GM12878 (cell line): ENCODE measurements at regions not wholly inside any gene's neighbourhood (a gene's known extent, or its start where the extent isn't known, plus 50 kb on each side); places are given as distances from the start of the nearest gene placed in this dataset.
"Not testable (repeated sequence)": the region's sequence is repeated elsewhere in the genome, so short reads cannot be mapped to it uniquely, and the experiment has no call there.

Source experiments
- ATAC-seq: fragments of 200-7000 bp; cut with Tn5 transposase; 3 replicates; pipeline ENCODE4 v1.9.1; 2020; ENCODE audit warnings: mild to moderate bottlenecking, moderate library complexity
- BruUV-seq: library from RNA; stranded (reverse); fragments of 400-500 nt; replicated peaks from 2 replicates; lab custom pipeline; 2021; lab: Mats Ljungman, UMichigan
- CTCF ChIA-PET: fragments of 300-600 bp; sonication (Branson Sonifier 250); formaldehyde crosslinking; extraction: SDS; loops from one replicate; lab custom pipeline; 2021; ENCODE audit warnings: inconsistent platforms; lab: Yijun Ruan, JAX
- POLR2A ChIA-PET: fragments of 350-600 bp; formaldehyde crosslinking; extraction: SDS; loops from one replicate; lab custom pipeline; 2021; ENCODE audit warnings: inconsistent platforms; lab: Charles Lee
- RAD21 ChIA-PET: fragments of 300-600 bp; sonication (Branson Sonifier 250); formaldehyde crosslinking; loops from one replicate; lab custom pipeline; 2023; ENCODE audit warnings: antibody characterized with exemption; ENCODE audit not compliant: unreplicated experiment; lab: Charles Lee
- SMC1A ChIA-PET: fragments of 300-600 bp; sonication (Branson Sonifier 250); formaldehyde crosslinking; loops from one replicate; lab custom pipeline; 2023; ENCODE audit not compliant: unreplicated experiment, uncharacterized antibody; lab: Charles Lee
- DNase-seq: peaks from one replicate; pipeline ENCODE4 v3.0.0-alpha.2; 2011; ENCODE audit warnings: low read depth, low spot score
- FAIRE-seq: peaks from 3 replicates; lab custom pipeline; 2011; peaks lifted over from hg19 to GRCh38; lab: Jason Lieb, UNC
- H2AFZ ChIP-seq: 2 replicates; pipeline ENCODE4 v1.6.0; 2011; ENCODE audit warnings: low read depth, low read length, control low read depth; ENCODE audit not compliant: control insufficient read depth
- H3K27ac ChIP-seq: 2 replicates; pipeline ENCODE4 v1.5.1; 2011; ENCODE audit warnings: control low read depth; ENCODE audit not compliant: control insufficient read depth, insufficient read depth
- H3K27me3 ChIP-seq, 2 experiments: replicated peaks in 1 of 2; 2 replicates each; pipeline versions ENCODE4 v1.6.0 to v1.6.1; 2011; ENCODE audit warnings: low read length in 1 of 2; ENCODE audit not compliant: control insufficient read depth in 2 of 2, insufficient read depth in 2 of 2
- H3K36me3 ChIP-seq, 2 experiments: 2 replicates each; pipeline ENCODE4 v1.5.1; 2011; ENCODE audit warnings: low read length in 1 of 2; ENCODE audit not compliant: control insufficient read depth in 2 of 2, insufficient read depth in 2 of 2
- H3K4me1 ChIP-seq: 2 replicates; pipeline ENCODE4 v1.6.1; 2011; ENCODE audit warnings: mild to moderate bottlenecking, low read length, moderate library complexity, mixed read lengths; ENCODE audit not compliant: control insufficient read depth, insufficient read depth
- H3K4me2 ChIP-seq: 2 replicates; pipeline ENCODE4 v1.6.0; 2011; ENCODE audit warnings: control low read depth; ENCODE audit not compliant: control insufficient read depth, insufficient read depth
- H3K4me3 ChIP-seq: fragments of 200-600 bp; sonication (generic); 2 replicates; pipeline ENCODE4 v1.5.1; 2016
- H3K79me2 ChIP-seq: 2 replicates; pipeline ENCODE4 v1.6.0; 2011; ENCODE audit warnings: low read length; ENCODE audit not compliant: control insufficient read depth, insufficient read depth
- H3K9ac ChIP-seq: 2 replicates; pipeline ENCODE4 v1.8.0; 2011; ENCODE audit warnings: low read length, control low read depth, mixed read lengths; ENCODE audit not compliant: control insufficient read depth, insufficient read depth
- H3K9me3 ChIP-seq: replicated peaks from 3 replicates; pipeline ENCODE4 v1.5.1; 2011; ENCODE audit warnings: mild to moderate bottlenecking, low read length; ENCODE audit not compliant: control insufficient read depth, insufficient read depth
- H4K20me1 ChIP-seq: 2 replicates; pipeline ENCODE4 v1.6.0; 2011; ENCODE audit not compliant: control insufficient read depth, insufficient read depth
- ATF2 ChIP-seq: IDR thresholded peaks from 2 replicates; pipeline ENCODE4 v1.6.1; 2012; ENCODE audit warnings: low read length, inconsistent platforms
- CBX3 ChIP-seq: fragments of 200-600 bp; sonication (generic); IDR thresholded peaks from 2 replicates; pipeline ENCODE4 v1.6.1; 2016; ENCODE audit warnings: low read depth, borderline replicate concordance
- HDAC2 ChIP-seq: fragments of 200-600 bp; sonication (generic); IDR thresholded peaks from 2 replicates; pipeline ENCODE4 v1.6.1; 2017
- HDAC6 ChIP-seq: fragments of 200-600 bp; sonication (generic); IDR thresholded peaks from one replicate; pipeline ENCODE4 v1.8.0; 2017; ENCODE audit warnings: antibody characterized with exemption; ENCODE audit not compliant: unreplicated experiment
- MEF2A ChIP-seq: IDR thresholded peaks from 2 replicates; pipeline ENCODE4 v1.6.1; 2011; ENCODE audit warnings: low read depth, mild to moderate bottlenecking, low read length, moderate library complexity; ENCODE audit not compliant: insufficient read depth
- MYC ChIP-seq: IDR thresholded peaks from 2 replicates; pipeline ENCODE4 v1.6.1; 2011; ENCODE audit warnings: mild to moderate bottlenecking, low read length, moderate library complexity, inconsistent platforms; ENCODE audit not compliant: insufficient read depth, insufficient replicate concordance, insufficient read length, severe bottlenecking
- NR2F1 ChIP-seq: fragments of 450-650 bp; conservative IDR thresholded peaks from 2 replicates; pipeline ENCODE4 v1.6.1; 2017; ENCODE audit warnings: mild to moderate bottlenecking
- PAX5 ChIP-seq: IDR thresholded peaks from 2 replicates; pipeline ENCODE4 v1.6.1; 2011; ENCODE audit warnings: low read depth, low read length, borderline replicate concordance
- PML ChIP-seq: IDR thresholded peaks from 2 replicates; pipeline ENCODE4 v1.6.1; 2012; ENCODE audit warnings: low read length, inconsistent platforms
- RFX5 ChIP-seq: IDR thresholded peaks from 2 replicates; pipeline ENCODE4 v1.6.1; 2011; ENCODE audit warnings: low read depth, low read length, improper control_type of control experiment
- SMAD5 ChIP-seq: IDR thresholded peaks from 2 replicates; pipeline ENCODE4 v1.6.1; 2016; ENCODE audit warnings: antibody characterized with exemption, low read depth
- SMARCA5 ChIP-seq: fragments of 450-650 bp; IDR thresholded peaks from 2 replicates; pipeline ENCODE4 v1.6.1; 2017; ENCODE audit warnings: mild to moderate bottlenecking
- SREBF1 ChIP-seq: IDR thresholded peaks from 2 replicates; pipeline ENCODE4 v1.6.1; 2012; ENCODE audit warnings: mild to moderate bottlenecking, low read length
- YBX1 ChIP-seq: fragments of 450-650 bp; IDR thresholded peaks from 2 replicates; pipeline ENCODE4 v1.6.1; 2016; ENCODE audit warnings: antibody characterized with exemption
- ZBED1 ChIP-seq: IDR thresholded peaks from 2 replicates; pipeline ENCODE4 v1.6.1; 2016; ENCODE audit warnings: borderline replicate concordance
- ZBTB11 ChIP-seq: fragments of 450-650 bp; formaldehyde crosslinking; IDR thresholded peaks from 2 replicates; pipeline ENCODE4 v1.5.0; 2022; ENCODE audit warnings: mild to moderate bottlenecking, missing genetic modification characterization
- WGBS: methylation state at CpG from one replicate; pipeline ENCODE4 v1.1.6; 2016; ENCODE audit warnings: low lambda C conversion rate; ENCODE audit not compliant: insufficient replicate concordance, insufficient coverage; ENCODE audit errors: missing lambda C conversion rate; 5-methylcytosine and 5-hydroxymethylcytosine counted together
- in situ Hi-C: fragments of 300-500 bp; cut with MboI; formaldehyde crosslinking; loops from 9 replicates; pipeline ENCODE4 v1.14.3; 2018; ENCODE audit warnings: mixed read lengths
- intact Hi-C: fragments of 100-400 bp; cut with micrococcal nuclease; formaldehyde crosslinking; loops from one replicate; pipeline ENCODE4 v1.14.2; 2022; ENCODE audit not compliant: unreplicated experiment

GRCh38 chr7:17437586-17437985 lies 139.1 kb downstream of the AHR start:
- H3K79me2 ChIP-seq: no peaks in the 10 kb centered on the region
- no peak for DNase-seq
- TF ChIP-seq HDAC6: no peak
- TF ChIP-seq ATF2: no peak
- no peak for TF ChIP-seq YBX1
- no peak for TF ChIP-seq HDAC2
- TF ChIP-seq SREBF1: no peak
- no peak for TF ChIP-seq CBX3
- TF ChIP-seq ZBED1: no peak
- no peak for TF ChIP-seq RFX5
- TF ChIP-seq SMARCA5: no peak
- TF ChIP-seq MEF2A: no peak
- no peak for TF ChIP-seq SMAD5
- no peak for TF ChIP-seq PML
- TF ChIP-seq ZBTB11: no peak
- TF ChIP-seq NR2F1: no peak
- no peak for TF ChIP-seq MYC
- no peak for TF ChIP-seq PAX5
- ChIA-PET CTCF (no interaction called here), SMC1A (interaction anchor here (1.4 to 1.8 kb wide), 2 partner anchors 17 to 35 kb away, joined by 3 to 8 read pairs; no protein-coding TSS in a partner anchor), RAD21 (no interaction called here), POLR2A (no interaction called here)
- H3K27ac ChIP-seq: no peak overlapping the region
- no peak overlapping the region for H3K4me3 ChIP-seq
- H2AFZ ChIP-seq: no peak overlapping the region
- H3K4me2 ChIP-seq: no peak overlapping the region
- no peaks in the 10 kb centered on the region for H3K4me1 ChIP-seq
- intact Hi-C loops: no loop called here
- no peaks in the 10 kb centered on the region for H3K36me3 ChIP-seq
- H3K9me3 ChIP-seq: peaks cover 1% of the 10 kb centered on the region; the same call in 1 of the 3 replicates
- no peak overlapping the region for H3K9ac ChIP-seq
- in situ Hi-C loops: no loop called here
- WGBS: 93% methylated on average over 1 of the region's 1 CpG
- no TSS peak for BruUV-seq
- FAIRE-seq: no peak
- no peaks in the 10 kb centered on the region for H4K20me1 ChIP-seq
- no peak for ATAC-seq
- H3K27me3 ChIP-seq: no peaks in the 10 kb centered on the region

GRCh38 chr7:17440025-17440784 lies 141.8 kb downstream of the AHR start:
- H3K36me3 ChIP-seq, RAD21 ChIA-PET, intact Hi-C loops, H3K4me2 ChIP-seq, H3K27me3 ChIP-seq, H2AFZ ChIP-seq, H3K9ac ChIP-seq, DNase-seq, H4K20me1 ChIP-seq, H3K4me1 ChIP-seq, H3K4me3 ChIP-seq, ATAC-seq, CTCF ChIA-PET, H3K9me3 ChIP-seq, FAIRE-seq, H3K27ac ChIP-seq, SMC1A ChIA-PET, BruUV-seq, POLR2A ChIA-PET, in situ Hi-C loops, H3K79me2 ChIP-seq: not testable (repeated sequence)
- WGBS: 43% methylated on average over 3 of the region's 3 CpGs
